HG03520 (cell line): ENCODE measurements at regions not wholly inside any gene's neighbourhood (a gene's known extent, or its start where the extent isn't known, plus 50 kb on each side); places are given as distances from the start of the nearest gene placed in this dataset.
A peak's percentile ranks its signal among the peaks of the same experiment; 100 is the strongest.

Source experiments
- ATAC-seq: cut with Tn5 transposase; IDR thresholded peaks from one replicate; pipeline ENCODE4 v1.9.1; 2021; ENCODE audit warnings: mild to moderate bottlenecking, moderate library complexity; ENCODE audit not compliant: unreplicated experiment

DNA sequence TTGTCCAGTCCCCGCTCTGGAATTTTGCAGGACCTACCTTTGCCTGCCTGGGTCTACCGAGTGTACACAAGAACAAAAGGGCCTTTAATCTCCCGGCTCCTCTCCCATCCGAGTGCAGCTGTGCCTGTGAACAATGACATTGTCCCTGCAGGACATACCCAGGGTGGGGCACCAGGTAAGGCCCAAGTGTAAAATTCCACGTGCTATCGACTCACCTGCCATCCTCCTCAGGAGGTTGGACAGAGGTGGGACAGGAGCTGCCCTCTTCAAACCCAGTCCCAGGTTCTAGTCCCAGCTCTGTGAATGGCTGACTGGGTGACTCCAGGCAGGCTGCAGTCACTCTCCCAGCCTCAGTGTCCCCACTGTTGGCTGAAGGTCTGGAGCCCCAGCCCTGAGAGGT lies 159.6 kb upstream of the ALDH1B1 start:
- ATAC-seq: no peak

- ATAC-seq: no peak
Measured at GRCh38 chr9:38229504-38230155, 160.6 kb upstream of the SHB start.

- no peak for ATAC-seq
Measured at GRCh38 chr9:38229104-38229500, 160.1 kb upstream of the SHB start.

DNA sequence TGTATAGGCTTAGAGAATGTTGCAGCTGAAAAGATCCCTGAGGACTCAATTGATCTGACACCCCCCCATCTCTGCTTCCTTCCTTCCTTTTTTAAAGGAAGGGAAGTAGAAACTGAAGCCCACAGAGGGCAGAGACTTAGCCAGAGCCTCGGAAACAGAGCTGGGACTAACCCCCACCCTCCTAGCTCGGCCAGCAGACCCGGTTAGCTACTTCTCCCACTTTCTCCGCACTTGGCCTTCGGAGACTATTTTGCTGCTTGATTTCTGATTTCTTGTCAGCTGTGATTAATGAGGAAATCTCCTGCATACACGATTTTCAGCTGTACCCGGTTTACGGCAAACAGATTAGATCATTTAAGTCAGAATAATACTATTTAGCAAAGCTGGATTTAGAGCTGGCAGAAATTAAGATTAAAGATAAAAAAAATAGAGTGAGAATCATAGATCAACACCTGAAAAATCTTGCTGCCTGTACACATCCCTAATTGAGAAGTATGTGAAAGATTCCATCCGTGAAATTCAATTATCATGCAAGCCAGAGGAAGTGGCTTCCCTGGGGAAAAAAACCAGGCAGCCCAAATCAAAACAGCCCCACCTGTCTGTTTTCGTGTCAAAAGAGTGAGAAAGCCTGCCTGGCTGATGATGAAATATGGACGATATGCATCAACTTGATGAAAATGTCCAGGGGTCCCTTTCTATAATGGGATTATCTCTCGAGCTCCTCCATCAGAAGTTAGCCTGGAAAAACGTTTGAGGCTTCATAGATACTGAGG lies 159.5 kb upstream of the SHB start:
- no peak for ATAC-seq

DNA sequence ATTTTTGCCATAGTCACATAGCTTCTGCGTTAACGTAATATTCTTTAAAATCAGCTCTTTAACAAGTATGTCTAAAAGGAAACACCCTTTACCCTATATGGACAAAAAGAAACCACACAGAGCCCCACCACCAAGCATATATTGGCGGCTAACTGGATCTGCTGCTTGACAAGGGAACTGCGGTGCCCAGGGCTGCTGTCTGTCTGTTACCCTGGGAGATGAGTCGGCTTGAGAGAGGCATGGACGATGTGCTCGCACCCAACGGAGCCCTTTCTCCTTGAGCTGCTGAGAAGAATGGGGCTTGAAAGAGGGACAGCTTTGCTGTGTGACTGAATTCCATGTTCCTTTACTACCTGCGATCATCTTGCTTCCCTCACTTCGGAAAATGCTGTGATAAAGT lies 158.6 kb upstream of the SHB start:
- no peak for ATAC-seq

- ATAC-seq: peak; percentile 44
Measured at GRCh38 chr9:38227061-38227540, 158.1 kb upstream of the SHB start.

DNA sequence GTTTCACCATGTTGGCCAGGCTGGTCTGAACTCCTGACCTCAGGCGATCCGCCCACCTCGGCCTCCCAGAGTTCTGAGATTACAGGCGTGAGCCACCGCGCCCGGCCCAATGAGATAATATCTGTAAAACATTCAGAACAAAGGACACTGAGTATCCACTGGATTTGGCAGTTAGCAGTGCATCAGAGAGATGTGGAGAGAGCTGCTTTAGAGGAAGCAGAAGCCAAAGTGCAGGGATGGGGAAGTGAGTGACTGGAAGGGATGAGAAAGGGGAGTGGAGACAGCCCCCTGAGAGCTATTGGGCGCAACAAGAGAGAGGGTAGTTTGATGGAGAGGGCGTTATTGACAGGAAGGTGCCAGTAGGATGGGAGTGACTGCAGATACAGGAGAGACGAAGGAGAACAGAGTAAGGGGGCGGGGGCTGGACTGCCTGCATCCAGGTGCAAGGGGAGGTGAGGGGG lies 157.5 kb upstream of the SHB start:
- no peak for ATAC-seq

DNA sequence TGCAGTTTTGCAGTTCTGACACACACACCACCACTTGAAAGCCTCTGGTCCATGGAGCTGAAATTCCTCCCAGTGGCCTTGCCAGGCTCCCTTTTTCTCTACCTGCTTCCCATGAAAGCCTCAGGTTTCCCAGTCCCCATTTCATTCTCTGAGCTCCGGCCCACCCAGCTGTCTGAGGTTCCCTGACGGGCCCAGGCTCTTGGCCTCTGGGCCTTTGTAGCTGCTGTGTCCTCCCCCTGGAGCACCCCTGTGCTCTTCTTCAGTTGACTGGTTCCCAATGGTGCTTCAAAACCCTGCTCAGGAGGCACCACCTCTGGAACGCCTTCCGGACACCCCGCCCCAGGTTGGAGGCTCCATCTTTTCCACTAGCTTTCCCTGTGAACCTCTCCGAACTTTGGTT lies 155.9 kb upstream of the SHB start:
- ATAC-seq: no peak

DNA sequence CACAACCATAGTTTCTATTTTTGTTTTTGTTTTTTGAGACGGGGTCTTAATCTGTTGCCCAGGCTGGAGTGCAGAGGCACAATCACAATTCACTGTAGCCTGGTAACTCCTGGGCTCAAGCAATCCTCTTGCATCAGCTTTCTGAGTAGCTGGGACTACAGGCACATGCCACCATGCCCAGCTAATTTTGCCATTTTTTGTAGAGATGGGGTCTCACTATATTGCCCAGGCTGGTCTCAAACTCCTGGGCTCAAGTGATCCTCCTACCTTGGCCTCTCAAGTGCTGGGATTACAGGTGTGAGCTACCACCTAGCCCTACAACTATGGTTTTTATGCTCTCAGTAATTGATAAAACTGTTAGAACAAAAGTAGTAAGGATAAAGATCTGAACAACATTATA lies 147.5 kb upstream of the SHB start:
- ATAC-seq: no peak

- no peak for ATAC-seq
Measured at GRCh38 chr9:38215465-38215864, 146.4 kb upstream of the SHB start.

DNA sequence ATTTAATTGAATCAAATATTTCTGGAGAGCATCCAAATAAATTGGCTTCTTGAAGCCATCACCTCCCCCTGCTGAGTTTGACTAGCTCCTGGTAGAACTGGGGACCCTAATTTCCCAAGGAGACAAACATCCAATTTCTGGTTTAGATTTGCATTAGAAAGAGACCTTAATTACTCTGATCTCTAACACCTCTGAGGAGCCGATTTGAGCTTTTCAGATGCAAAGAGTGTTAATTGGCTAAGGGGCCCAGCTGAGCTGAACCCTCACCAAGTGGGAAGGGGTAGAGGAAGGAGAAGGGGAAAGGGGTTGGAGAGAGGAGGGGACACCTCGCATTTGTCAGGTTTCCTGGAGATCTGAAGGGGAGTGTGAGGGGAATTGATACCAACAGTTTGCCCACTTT lies 145.4 kb upstream of the SHB start:
- no peak for ATAC-seq

DNA sequence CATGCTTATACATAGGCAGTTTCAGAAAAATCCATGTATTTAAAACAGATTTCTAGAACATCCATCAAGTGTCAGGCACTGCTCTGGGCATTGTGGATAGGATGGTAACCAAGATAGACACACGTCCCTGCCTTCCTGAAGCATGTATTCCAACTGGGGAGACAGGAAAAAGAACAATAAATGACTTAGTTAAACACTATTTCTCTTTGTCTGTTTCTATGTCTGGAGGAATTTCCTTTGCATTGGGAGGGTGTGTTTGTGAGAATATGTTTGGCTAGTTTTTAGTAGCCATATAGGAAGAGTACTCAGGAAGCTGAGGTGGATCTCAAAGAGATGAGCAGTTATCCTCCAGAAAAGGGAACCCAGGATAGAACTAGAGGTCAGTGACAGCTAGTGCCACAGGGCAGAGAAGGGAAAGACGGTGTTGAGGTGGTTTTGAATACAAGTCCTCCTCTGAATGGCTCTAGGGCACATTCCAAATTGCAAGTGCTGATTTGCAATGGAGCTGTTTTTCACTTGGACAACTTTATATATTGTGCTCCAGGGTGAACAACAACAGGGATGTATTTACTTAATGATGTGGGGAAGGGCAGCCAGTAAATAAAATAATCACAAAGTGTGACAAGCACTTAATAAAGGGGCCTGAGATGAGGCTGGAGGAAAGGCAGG lies 144.7 kb upstream of the SHB start:
- no peak for ATAC-seq

DNA sequence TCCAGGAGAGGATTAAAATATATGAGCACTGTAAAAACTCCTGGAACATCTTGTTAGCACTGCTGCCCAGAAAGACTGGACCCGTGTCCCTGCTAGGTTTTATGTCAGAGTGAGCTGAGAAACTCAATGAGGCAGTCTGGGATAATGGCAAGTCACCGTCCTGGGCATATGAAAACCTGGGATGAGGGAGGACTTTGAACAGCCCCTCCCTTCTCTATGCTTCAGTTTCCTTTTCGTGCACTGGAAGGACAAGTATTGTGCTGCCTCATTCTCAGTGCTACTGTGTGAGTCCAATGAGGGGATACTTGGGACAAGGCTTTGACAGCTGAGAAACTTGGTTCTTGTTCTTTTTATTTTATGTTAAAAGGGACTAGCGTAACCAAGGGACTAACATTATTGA lies 143.0 kb upstream of the SHB start:
- no peak for ATAC-seq

- no peak for ATAC-seq
Measured at GRCh38 chr9:38211002-38211401, 142.0 kb upstream of the SHB start.

DNA sequence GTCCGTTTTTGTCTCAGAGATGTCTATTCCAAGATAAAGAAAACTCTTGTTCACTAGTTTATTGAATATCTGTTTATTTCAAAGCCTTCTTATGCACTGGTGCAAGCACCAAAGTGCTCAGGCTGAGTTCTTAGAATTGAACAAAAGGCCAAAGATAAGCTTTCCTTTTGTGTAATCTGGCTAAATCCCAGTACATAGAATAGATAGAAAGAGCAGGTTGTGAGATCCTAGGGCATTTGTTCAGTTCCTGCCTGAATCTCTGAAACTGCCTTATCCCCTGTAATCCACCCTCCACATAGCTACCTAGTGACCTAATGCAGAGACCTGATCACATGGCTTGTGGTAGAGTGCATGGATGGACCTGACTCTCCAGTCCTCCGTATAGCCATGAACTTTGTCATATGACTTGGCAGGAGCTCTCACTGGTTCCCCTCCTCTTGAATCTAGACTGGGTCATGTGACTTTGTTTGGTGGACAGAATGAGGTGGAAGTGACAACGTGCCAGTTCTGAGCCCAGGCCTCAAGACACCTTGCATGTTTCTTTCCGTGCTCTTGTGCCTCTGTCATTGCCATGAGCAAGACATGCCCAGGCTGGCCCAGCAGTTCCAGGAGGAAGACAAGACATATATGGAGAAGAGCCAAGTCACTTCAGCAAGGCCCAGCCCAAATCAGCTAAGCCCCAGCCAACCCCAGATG lies 139.3 kb upstream of the SHB start:
- ATAC-seq: no peak

GRCh38 chr9:38207247-38207778 lies 138.3 kb upstream of the SHB start:
- ATAC-seq: no peak

- no peak for ATAC-seq
Measured at GRCh38 chr9:38205279-38205678, 136.3 kb upstream of the SHB start.

DNA sequence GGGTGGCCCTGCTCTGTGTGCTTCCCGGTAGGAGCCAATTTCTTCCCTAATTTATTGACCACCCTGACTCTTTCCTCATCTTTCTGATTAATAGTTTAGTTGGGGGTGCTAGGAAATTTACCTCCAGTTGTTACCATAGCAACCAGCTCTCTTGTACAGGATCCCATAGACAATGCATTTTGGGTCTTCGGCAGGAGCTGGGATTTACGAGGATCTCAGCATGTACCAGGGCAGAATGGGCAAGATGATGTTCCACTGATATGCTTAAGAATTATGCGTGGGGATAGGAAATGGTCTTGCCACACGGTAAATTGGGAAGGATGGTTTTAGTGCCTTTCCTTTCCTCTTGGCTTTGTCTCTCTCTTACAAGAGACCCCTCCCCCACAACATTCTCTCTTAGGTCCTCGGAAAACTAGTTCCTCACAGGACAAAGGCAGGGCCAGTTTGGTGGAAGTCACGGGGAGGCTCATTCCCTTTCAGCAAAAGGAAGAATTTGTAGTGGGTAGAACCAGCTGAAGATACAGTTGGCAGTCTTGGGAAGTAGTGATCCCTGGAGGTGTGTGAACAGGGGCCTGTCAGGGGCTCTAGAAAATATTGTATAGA lies 133.4 kb upstream of the SHB start:
- no peak for ATAC-seq

DNA sequence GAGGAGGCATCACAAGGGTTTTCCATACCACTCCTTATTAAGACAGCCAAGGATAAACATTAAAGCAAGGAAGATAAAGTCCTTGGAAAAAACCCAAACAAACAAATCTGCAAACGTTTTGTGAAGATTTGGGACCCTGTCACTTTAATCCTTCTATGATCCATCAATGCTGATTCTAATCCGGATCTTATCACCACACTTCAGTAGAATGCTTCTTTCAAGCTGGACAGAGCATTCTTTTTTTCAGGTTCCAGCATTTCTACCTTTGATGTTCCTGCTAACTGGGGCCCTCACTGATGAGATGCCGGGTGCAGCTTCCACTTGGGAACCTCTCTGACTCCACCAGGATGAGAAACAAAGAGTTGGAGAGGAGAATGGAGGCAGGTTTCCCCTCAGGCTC lies 132.8 kb upstream of the SHB start:
- ATAC-seq: no peak

GRCh38 chr9:38200431-38200830 lies 131.4 kb upstream of the SHB start:
- ATAC-seq: no peak

GRCh38 chr9:38198140-38198539 lies 129.1 kb upstream of the SHB start:
- no peak for ATAC-seq
